NCI-H345 (cell line): ENCODE measurements at regions not wholly inside any gene's neighbourhood (a gene's known extent, or its start where the extent isn't known, plus 50 kb on each side); places are given as distances from the start of the nearest gene placed in this dataset.

ENCODE experiments used
- DNase-seq: peaks from one replicate; lab custom pipeline; 2025; lab: John Stamatoyannopoulos, UW

GRCh38 chr13:36493046-36493445 lies 60.8 kb downstream of the CCNA1 start:
- no peak for DNase-seq

GRCh38 chr13:36495431-36495830 lies 63.1 kb downstream of the CCNA1 start:
- no peak for DNase-seq

- DNase-seq = no peak
Measured at GRCh38 chr13:36509369-36509768, 77.1 kb downstream of the CCNA1 start.

- DNase-seq = no peak
Measured at GRCh38 chr13:36512771-36513170, 80.5 kb downstream of the CCNA1 start.

GRCh38 chr13:36513266-36513665 lies 81.0 kb downstream of the CCNA1 start:
- DNase-seq = no peak

GRCh38 chr13:36515466-36515865 lies 83.2 kb downstream of the CCNA1 start:
- DNase-seq = no peak

GRCh38 chr13:36516225-36516624 lies 83.9 kb downstream of the CCNA1 start:
- DNase-seq = no peak

- DNase-seq = no peak
Measured at GRCh38 chr13:36518707-36519106, 86.4 kb downstream of the CCNA1 start.

- no peak for DNase-seq
Measured at GRCh38 chr13:36519432-36519831, 87.1 kb downstream of the CCNA1 start.

GRCh38 chr13:36520111-36520510 lies 87.8 kb downstream of the CCNA1 start:
- no peak for DNase-seq

GRCh38 chr13:36526897-36527296 lies 94.6 kb downstream of the CCNA1 start:
- DNase-seq = peak; percentile 6

- no peak for DNase-seq
Measured at GRCh38 chr13:36528105-36528504, 95.8 kb downstream of the CCNA1 start.

- DNase-seq = no peak
Measured at GRCh38 chr13:36530050-36530789, 97.9 kb downstream of the CCNA1 start.

- DNase-seq = no peak
Measured at GRCh38 chr13:36530861-36531590, 98.7 kb downstream of the CCNA1 start.

GRCh38 chr13:36531746-36532486 lies 99.6 kb downstream of the CCNA1 start:
- no peak for DNase-seq

- no peak for DNase-seq
Measured at GRCh38 chr13:36533806-36534205, 101.5 kb downstream of the CCNA1 start.

GRCh38 chr13:36536546-36536945 lies 104.3 kb downstream of the CCNA1 start:
- peak; percentile 48 for DNase-seq

- peak; percentile 41 for DNase-seq
Measured at GRCh38 chr13:36543671-36544070, 111.4 kb downstream of the CCNA1 start.

GRCh38 chr13:36548129-36548528 lies 115.8 kb downstream of the CCNA1 start:
- DNase-seq = peak; percentile 59

GRCh38 chr13:36549126-36549702 lies 116.9 kb downstream of the CCNA1 start:
- no peak for DNase-seq

- DNase-seq = peak; percentile 35
Measured at GRCh38 chr13:36549755-36550154, 117.5 kb downstream of the CCNA1 start.

GRCh38 chr13:36550177-36550576 lies 117.9 kb downstream of the CCNA1 start:
- DNase-seq = no peak
